HL-60 (cell line): ENCODE measurements at regions not wholly inside any gene's neighbourhood (a gene's known extent, or its start where the extent isn't known, plus 50 kb on each side); places are given as distances from the start of the nearest gene placed in this dataset.

ENCODE experiments used
- DNase-seq, 2 experiments: peaks; one replicate each; pipeline ENCODE4 v3.0.0-alpha.2; 2010 to 2020; ENCODE audit warnings: low read depth in 1 of 2, low spot score in 1 of 2
- H3K27ac ChIP-seq: fragments of 250-450 bp; sonication (Bioruptor Pico); replicated peaks from 2 replicates; pipeline ENCODE4 v1.5.1; 2020; ENCODE audit warnings: mild to moderate bottlenecking, moderate library complexity
- H3K27me3 ChIP-seq: fragments of 250-450 bp; sonication (Bioruptor Pico); 2 replicates; pipeline ENCODE4 v1.5.1; 2021; ENCODE audit warnings: mild to moderate bottlenecking, moderate library complexity; ENCODE audit not compliant: insufficient read depth, poor library complexity, severe bottlenecking
- H3K4me3 ChIP-seq: replicated peaks from 2 replicates; pipeline ENCODE4 v1.5.1; 2011; ENCODE audit warnings: mild to moderate bottlenecking, control low read depth, low read length; ENCODE audit not compliant: insufficient read depth
- CTCF ChIP-seq: IDR thresholded peaks from one replicate; pipeline ENCODE4 v1.5.1; 2011; ENCODE audit warnings: low read length, control low read depth, inconsistent platforms; ENCODE audit not compliant: insufficient read depth
- GABPA ChIP-seq: IDR thresholded peaks from 2 replicates; pipeline ENCODE4 v1.6.1; 2012; ENCODE audit warnings: low read depth
- POLR2AphosphoS5 ChIP-seq: IDR thresholded peaks from 2 replicates; pipeline ENCODE4 v1.6.1; 2012; ENCODE audit warnings: low read depth
- SPI1 ChIP-seq: IDR thresholded peaks from 2 replicates; pipeline ENCODE4 v1.6.1; 2012; ENCODE audit warnings: low read depth, mild to moderate bottlenecking, borderline replicate concordance
- TF ChIP-seq, protein P1 (sequence below): IDR thresholded peaks from 2 replicates; pipeline ENCODE4 v1.6.1; 2012; ENCODE audit warnings: low read depth; ENCODE audit not compliant: insufficient replicate concordance

GRCh38 chr6:6753301-6753700 is 164.8 kb downstream of the LY86 start:
- no peak for DNase-seq
- H3K4me3 ChIP-seq, result no peak overlapping the region
- TF ChIP-seq GABPA (no peak), POLR2AphosphoS5 (no peak)
- no peak overlapping the region for H3K27ac ChIP-seq
- H3K27me3 ChIP-seq, result no peaks in the 10 kb centered on the region

GRCh38 chr6:6756526-6756925 is 168.0 kb downstream of the LY86 start:
- Histone ChIP-seq H3K27me3 (no peaks in the 10 kb centered on the region), H3K27ac (no peak overlapping the region), H3K4me3 (no peak overlapping the region)
- TF ChIP-seq GABPA, result no peak
- TF ChIP-seq, protein P1, sequence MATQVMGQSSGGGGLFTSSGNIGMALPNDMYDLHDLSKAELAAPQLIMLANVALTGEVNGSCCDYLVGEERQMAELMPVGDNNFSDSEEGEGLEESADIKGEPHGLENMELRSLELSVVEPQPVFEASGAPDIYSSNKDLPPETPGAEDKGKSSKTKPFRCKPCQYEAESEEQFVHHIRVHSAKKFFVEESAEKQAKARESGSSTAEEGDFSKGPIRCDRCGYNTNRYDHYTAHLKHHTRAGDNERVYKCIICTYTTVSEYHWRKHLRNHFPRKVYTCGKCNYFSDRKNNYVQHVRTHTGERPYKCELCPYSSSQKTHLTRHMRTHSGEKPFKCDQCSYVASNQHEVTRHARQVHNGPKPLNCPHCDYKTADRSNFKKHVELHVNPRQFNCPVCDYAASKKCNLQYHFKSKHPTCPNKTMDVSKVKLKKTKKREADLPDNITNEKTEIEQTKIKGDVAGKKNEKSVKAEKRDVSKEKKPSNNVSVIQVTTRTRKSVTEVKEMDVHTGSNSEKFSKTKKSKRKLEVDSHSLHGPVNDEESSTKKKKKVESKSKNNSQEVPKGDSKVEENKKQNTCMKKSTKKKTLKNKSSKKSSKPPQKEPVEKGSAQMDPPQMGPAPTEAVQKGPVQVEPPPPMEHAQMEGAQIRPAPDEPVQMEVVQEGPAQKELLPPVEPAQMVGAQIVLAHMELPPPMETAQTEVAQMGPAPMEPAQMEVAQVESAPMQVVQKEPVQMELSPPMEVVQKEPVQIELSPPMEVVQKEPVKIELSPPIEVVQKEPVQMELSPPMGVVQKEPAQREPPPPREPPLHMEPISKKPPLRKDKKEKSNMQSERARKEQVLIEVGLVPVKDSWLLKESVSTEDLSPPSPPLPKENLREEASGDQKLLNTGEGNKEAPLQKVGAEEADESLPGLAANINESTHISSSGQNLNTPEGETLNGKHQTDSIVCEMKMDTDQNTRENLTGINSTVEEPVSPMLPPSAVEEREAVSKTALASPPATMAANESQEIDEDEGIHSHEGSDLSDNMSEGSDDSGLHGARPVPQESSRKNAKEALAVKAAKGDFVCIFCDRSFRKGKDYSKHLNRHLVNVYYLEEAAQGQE, result no peak
- no peak for TF ChIP-seq SPI1
- TF ChIP-seq POLR2AphosphoS5, result no peak
- no peak for TF ChIP-seq CTCF
- DNase-seq, result no peak

DNA sequence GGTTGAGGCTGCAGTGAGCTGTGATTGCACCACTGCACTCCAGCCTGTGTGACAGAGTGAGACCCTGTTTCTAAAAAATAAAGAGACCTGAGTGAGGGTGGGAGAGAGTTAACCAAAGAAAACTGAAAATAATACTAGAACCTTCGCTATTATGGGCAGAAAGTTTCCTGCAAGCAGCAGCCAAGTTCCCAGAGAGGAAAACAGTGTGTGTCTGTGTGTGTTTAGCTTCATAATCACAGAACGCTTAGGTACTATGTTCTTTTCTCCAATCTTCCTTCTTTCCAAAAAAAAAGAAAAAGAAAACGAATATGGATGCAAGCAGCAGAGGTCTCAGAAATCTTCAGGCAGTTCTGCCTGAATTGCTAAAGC is 170.0 kb downstream of the LY86 start:
- Histone ChIP-seq H3K4me3 (no peak overlapping the region), H3K27ac (peak overlapping the region; percentile 57), H3K27me3 (no peaks in the 10 kb centered on the region)
- DNase-seq, result no peak
- TF ChIP-seq SPI1, result no peak
- TF ChIP-seq CTCF, result no peak
- TF ChIP-seq, protein P1, result no peak
- TF ChIP-seq POLR2AphosphoS5, result no peak
- TF ChIP-seq GABPA, result no peak

GRCh38 chr6:6758915-6759654 is 170.6 kb downstream of the LY86 start:
- TF ChIP-seq GABPA (no peak), SPI1 (peak; percentile 82), POLR2AphosphoS5 (no peak), CTCF (peak; percentile 84)
- TF ChIP-seq, protein P1, result no peak

More at GRCh38 chr6:6758915-6759654, 170.6 kb downstream of the LY86 start:
- DNase-seq, result peak; percentile 70 to 89
- H3K4me3 ChIP-seq, result no peak overlapping the region
- peak overlapping the region; percentile 57 for H3K27ac ChIP-seq
- H3K27me3 ChIP-seq, result no peaks in the 10 kb centered on the region
